ENCODE measurements at regions not wholly inside any gene's neighbourhood (a gene's known extent, or its start where the extent isn't known, plus 50 kb on each side); places are given as distances from the start of the nearest gene placed in this dataset.

DNA sequence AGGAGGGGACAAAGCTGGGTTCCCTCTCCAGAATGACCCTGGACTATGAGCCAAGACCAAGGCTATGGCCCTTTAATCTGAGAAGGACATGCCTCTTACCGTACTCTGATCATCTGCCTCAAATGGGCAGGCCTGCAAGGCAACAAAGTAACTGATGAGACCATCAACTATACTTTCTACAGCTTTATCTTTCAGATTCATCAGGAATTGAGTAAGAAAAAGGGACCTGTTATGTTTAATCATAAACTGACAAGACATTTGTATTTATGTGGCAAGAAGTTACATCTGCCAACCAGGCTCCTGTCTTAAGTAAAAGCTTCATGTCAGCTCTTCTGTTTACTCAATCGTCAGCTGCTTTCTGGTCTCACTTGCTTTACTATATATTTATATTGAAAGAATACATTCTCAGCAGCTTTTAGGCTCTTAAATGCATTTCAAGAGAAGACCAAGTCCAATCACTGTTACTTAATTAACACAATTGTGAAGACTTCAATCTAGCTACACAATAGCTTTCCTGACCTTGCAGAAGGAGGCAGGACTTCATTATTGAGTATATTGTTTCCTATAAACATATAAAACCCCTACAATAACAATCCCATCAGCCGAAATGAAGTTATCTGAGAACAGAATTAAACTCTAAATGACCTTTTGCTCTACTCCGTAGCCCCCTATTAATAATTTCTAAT, 163.8 kb downstream of the ETAA1 start:
- H3K4me3 ChIP-seq (ENCODE audit: low read depth, low read length) = no peak overlapping the region
- TF ChIP-seq, protein P1, sequence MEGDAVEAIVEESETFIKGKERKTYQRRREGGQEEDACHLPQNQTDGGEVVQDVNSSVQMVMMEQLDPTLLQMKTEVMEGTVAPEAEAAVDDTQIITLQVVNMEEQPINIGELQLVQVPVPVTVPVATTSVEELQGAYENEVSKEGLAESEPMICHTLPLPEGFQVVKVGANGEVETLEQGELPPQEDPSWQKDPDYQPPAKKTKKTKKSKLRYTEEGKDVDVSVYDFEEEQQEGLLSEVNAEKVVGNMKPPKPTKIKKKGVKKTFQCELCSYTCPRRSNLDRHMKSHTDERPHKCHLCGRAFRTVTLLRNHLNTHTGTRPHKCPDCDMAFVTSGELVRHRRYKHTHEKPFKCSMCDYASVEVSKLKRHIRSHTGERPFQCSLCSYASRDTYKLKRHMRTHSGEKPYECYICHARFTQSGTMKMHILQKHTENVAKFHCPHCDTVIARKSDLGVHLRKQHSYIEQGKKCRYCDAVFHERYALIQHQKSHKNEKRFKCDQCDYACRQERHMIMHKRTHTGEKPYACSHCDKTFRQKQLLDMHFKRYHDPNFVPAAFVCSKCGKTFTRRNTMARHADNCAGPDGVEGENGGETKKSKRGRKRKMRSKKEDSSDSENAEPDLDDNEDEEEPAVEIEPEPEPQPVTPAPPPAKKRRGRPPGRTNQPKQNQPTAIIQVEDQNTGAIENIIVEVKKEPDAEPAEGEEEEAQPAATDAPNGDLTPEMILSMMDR (IDR thresholded peaks at IDR 0.05; ENCODE audit: borderline replicate concordance, insufficient read depth, low read depth, low read length) = no peak

DNA sequence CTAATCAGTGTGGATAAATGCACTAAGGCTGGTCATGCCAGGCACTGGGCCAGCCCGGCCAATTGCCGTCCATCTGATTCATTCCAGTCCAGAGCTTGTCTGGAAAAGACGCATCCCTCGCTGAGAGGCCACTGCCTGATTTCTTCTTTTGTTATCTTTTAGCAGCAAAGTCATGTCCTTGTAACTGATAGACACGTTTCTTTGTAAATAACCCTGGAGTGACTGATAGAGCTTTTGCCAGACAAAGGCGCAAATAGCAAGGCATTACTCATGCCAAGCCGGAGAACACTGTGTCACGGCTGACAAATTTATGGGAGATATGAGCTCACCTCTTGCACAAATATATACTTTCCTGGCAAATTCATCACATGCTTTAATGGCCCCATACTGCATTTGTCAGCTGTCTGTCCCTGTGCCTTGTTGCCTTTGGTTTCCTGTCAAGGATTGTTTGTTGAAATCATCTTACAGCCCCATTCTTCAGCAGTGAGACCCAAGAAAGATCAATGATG, 164.4 kb downstream of the ETAA1 start:
- TF ChIP-seq, protein P1 (IDR thresholded peaks at IDR 0.05; ENCODE audit: borderline replicate concordance, insufficient read depth, low read depth, low read length) = no peak
- H3K4me3 ChIP-seq (ENCODE audit: low read depth, low read length) = no peak overlapping the region

DNA sequence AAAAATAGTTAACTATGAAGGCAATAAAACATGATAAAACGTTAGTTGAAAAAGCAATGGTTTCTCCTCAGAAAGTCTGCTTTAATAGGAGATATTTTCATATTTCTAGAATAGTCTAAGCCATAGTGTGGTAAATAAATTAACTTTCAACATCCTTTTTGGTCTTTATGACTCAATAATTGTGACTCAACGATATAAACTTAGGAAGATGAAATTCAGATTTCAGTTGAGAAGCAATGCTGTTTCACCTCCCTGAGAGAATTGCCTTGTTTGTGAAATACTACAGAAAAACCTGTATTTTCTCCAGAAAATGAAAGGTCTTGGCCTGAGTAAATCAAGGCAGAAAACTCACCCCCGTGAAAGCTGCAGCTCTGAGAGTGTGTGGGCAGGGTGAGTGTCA, 166.9 kb downstream of the ETAA1 start:
- TF ChIP-seq, protein P1 (IDR thresholded peaks at IDR 0.05; ENCODE audit: borderline replicate concordance, insufficient read depth, low read depth, low read length) = no peak

DNA sequence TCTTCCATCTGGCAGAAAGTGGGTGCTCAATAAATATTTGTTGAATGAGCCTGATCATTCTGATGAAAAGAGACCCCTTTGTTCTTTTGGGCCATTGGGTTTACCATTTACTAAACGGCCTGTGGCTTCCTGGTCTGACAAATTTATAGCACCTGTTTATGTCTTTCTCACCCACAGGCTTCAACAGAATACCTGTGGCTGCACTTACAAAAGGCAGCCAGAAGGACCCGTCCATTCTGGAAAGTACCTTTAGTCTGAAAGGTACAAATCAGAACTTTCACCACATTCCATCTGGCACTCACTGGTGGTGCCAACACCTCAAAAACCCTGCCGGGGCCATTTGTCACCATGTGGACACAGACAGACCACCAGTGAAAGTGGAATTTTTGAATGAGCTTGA, 167.5 kb downstream of the ETAA1 start:
- TF ChIP-seq, protein P1 (IDR thresholded peaks at IDR 0.05; ENCODE audit: borderline replicate concordance, insufficient read depth, low read depth, low read length) = no peak
- H3K4me3 ChIP-seq (ENCODE audit: low read depth, low read length) = no peak overlapping the region

More for the DNA sequence above, 166.9 kb downstream of the ETAA1 start:
- no peak overlapping the region for H3K4me3 ChIP-seq (ENCODE audit: low read depth, low read length)

DNA sequence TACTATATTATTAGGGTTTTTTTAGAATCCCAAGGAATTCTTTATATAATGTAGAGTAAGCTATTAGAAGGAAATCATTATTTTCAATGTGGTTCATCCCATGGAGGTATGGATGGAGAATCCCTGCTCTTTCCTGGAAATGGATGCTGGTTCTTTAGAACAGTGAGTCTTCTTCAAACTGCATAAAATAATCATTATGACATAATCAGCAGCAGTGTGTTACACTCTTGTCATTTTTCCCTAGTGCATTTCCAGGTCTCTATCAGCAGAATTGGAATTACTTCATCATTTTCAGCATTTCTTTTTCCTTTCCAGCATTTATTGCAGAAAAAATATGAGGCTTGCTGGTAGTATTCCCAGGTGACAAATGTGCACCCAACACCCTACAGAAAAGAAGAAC, 168.1 kb downstream of the ETAA1 start:
- TF ChIP-seq, protein P1 (IDR thresholded peaks at IDR 0.05; ENCODE audit: borderline replicate concordance, insufficient read depth, low read depth, low read length) = no peak
- no peak overlapping the region for H3K4me3 ChIP-seq (ENCODE audit: low read depth, low read length)

DNA sequence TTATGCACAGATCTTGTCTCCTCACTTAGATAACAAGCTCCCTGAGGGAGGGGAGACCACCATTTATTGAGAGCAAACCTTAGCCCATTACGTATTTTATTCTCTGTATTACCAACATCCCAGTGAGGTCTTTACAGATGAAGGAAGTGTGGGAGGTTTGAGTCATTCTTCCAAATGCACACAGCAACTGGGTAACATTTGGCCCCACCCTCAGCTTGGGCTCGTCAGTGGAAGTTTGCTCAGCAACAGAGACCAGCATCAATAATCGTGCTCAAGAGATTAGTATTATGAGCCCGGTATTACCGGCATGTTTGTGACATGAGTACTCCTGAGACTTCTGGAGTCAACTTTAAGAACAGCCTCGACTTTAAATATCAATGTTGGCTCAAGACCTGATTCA, 168.6 kb downstream of the ETAA1 start:
- H3K4me3 ChIP-seq (ENCODE audit: low read depth, low read length) = no peak overlapping the region
- TF ChIP-seq, protein P1 (IDR thresholded peaks at IDR 0.05; ENCODE audit: borderline replicate concordance, insufficient read depth, low read depth, low read length) = no peak

DNA sequence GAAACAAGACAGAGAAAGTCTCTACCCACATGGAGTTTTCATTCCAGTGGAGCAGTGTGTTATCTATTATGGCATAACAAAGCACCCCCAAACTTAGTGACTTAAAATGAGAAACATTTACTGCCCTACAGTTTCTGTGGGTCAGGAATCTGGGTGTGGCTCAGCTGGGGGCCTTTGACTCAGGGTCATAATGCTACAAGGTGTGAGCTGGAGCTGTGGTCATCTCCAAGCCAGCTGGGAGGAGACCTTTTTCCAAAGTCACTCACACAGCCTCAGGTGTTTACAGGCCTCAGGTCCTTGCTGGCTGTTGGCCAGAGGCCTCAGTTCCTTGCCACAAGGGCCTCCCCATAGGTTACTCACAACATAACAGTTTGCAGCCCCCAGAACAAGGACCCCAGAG, 169.2 kb downstream of the ETAA1 start:
- H3K4me3 ChIP-seq (ENCODE audit: low read depth, low read length) = no peak overlapping the region
- TF ChIP-seq, protein P1 (IDR thresholded peaks at IDR 0.05; ENCODE audit: borderline replicate concordance, insufficient read depth, low read depth, low read length) = no peak
